HG03196 (cell line): ENCODE measurements at regions not wholly inside any gene's neighbourhood (a gene's known extent, or its start where the extent isn't known, plus 50 kb on each side); places are given as distances from the start of the nearest gene placed in this dataset.

Source experiments
- ATAC-seq: cut with Tn5 transposase; IDR thresholded peaks from one replicate; pipeline ENCODE4 v1.9.1; 2021; ENCODE audit not compliant: unreplicated experiment

DNA sequence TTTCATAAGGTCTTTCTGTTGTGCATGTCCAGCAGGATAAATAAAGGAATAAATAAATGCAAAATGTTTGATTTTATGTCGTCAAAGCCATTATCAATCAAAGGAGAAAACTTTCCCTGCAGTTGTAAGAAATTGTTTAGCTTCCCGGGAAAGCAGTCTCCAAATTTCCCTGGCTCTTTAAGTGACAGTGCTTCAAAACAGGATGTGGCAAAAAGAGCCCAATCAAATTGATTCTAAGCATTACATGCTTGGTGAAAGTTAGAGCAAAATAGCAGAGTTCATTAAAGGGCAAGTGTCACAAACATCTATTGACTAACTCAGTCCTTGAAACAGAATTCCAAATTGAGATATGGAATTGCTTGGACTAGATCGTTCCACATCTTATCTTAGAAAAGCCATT is 704.1 kb downstream of the PRELID2 start:
- no peak for ATAC-seq

- ATAC-seq, result no peak
Measured at GRCh38 chr5:145129797-145130196, 705.3 kb downstream of the PRELID2 start.

DNA sequence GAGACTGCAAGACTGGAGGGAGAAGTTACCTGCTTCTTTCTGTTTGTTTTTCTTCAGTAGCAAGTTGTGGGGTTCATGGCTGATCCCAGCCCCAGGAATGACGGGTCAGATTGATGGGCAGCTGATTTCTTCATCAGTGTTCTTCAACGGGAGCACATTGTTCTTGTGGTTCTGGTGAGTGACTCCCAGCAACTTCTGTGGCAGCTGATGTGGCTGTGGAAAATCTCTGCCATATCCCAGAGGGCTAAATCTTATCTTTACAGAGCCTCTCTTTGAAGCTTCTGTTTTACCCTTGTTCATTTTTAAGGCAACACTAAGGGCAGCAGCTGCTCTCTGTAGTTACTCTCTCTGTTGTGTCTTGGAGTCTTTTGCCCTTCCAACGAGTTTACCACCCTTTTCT is 710.3 kb downstream of the PRELID2 start:
- no peak for ATAC-seq

GRCh38 chr5:145118611-145119010 is 716.5 kb downstream of the PRELID2 start:
- ATAC-seq, result no peak

- ATAC-seq, result no peak
Measured at GRCh38 chr5:145118127-145118526, 717.0 kb downstream of the PRELID2 start.

- ATAC-seq, result no peak
Measured at GRCh38 chr5:145117285-145117684, 717.9 kb downstream of the PRELID2 start.

GRCh38 chr5:145111420-145111819 is 723.7 kb downstream of the PRELID2 start:
- no peak for ATAC-seq

- no peak for ATAC-seq
Measured at GRCh38 chr5:145110834-145111233, 724.3 kb downstream of the PRELID2 start.

- no peak for ATAC-seq
Measured at GRCh38 chr5:145110181-145110580, 725.0 kb downstream of the PRELID2 start.

DNA sequence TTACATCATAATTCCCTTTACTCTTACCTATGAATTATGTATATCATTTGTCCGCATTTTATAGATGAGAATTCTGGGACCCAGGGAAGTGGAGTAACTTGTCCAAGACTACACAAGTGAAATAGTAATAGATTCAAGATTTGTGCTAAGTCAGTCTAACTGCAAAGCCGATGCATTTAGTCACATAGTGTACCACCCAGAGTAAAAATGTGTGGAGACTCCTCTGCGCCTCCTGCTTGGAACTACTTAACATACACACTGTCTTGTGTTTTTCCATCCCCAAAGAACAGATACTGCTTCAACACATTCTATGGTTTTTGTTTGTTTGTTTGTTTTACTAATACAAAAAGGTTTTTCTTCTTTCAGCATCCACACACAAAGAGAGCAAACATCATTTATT is 729.8 kb downstream of the PRELID2 start:
- ATAC-seq, result no peak

GRCh38 chr5:145104106-145104505 is 731.0 kb downstream of the PRELID2 start:
- ATAC-seq, result no peak

DNA sequence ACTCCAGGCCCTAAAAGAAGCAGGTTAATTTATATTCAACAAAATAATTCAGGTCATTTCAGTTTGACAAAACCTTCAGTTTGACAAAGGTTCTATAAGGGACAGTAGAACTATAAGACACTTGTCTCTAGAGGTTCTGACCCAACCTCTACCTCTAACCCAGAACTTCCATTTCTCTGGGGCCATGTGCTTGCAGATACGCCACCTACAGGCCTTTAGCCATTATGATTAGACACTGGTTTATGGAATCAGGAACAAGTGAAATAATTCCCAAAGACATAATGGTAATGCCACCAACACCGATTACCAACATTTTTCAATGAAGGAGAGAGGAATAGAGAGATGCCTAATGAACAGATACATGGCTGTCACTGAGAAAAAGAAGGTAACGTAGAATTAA is 733.9 kb downstream of the PRELID2 start:
- no peak for ATAC-seq

DNA sequence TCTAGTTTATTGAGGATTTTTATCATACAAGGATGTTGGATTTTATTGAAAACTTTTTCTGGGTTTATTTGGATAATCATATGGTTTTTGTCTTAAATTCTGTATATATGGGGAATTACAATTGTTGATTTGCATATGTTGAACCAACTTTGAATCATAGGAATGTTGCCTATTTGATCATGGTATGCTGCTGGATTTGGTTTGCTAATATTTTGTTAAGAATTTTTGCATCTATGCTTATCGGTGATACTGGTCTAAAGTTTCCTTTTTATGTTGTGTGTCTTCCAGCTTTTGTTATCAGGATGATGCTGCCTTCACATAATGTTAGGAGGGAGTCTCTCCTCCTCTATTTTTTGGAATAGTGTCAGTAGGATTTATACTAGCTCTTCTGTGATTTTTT is 745.0 kb downstream of the PRELID2 start:
- no peak for ATAC-seq

GRCh38 chr5:145084834-145085233 is 750.3 kb downstream of the PRELID2 start:
- ATAC-seq, result no peak

GRCh38 chr5:145077028-145077427 is 758.1 kb downstream of the PRELID2 start:
- ATAC-seq, result no peak

- ATAC-seq, result no peak
Measured at GRCh38 chr5:145076040-145076439, 759.1 kb downstream of the PRELID2 start.

DNA sequence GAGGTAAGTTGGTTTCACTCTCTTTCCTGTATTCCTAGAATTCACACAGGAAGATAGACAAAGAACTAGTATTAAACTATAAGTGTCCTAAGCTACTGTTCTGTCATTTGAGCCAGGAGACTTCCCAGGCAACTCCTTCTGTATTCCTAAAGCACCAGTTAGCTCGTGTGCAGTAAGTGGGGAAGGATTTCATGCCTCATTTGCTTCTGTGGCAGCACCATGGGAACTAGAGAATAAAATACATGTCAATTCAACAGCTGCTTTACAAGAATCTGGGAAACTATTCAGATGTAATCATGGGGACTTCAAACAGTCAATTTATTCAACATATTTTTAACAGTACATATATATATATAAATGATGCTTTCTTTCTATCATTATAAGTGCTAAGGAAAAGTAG is 762.3 kb downstream of the PRELID2 start:
- no peak for ATAC-seq

- ATAC-seq, result no peak
Measured at GRCh38 chr5:145068721-145069120, 766.4 kb downstream of the PRELID2 start.

DNA sequence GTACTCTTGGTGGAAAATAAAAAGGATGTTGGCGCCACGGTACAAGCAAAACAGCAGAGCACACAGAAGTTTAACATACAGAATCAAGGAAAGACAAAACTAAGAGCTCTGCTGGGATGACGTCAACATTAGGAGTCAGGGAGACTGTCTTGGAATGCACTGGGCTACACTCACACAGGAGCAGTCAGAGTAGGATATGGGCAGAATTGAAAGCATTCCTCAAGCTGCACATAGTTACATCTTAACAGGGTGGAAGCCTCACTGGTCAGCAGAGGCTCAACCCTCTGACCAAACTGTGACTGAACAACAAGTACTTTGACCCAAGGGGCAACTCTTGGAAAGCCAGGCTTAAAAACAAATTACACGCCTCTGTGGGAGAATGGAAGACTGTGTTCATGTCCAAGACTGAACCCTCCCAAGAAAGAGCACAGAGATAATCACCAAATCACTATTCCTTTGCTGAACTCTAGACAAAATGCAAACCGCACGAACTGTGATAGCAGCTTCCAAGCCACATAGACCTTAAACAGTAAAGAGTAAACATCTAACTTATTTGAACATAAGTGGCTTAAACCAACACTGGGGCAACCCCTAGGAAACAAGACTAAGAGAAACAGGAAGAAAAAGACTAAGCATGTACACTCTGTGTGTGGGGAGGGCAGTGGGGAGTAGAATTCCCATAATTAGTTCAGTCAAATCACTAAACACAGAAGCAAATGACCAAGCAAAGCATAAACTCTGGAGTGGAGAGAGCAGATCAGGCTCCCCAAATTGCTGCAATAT is 772.7 kb downstream of the PRELID2 start:
- ATAC-seq, result no peak

GRCh38 chr5:145056800-145057199 is 778.3 kb downstream of the PRELID2 start:
- peak; percentile 100 for ATAC-seq

GRCh38 chr5:145050181-145050580 is 785.0 kb downstream of the PRELID2 start:
- no peak for ATAC-seq

GRCh38 chr5:145044970-145045369 is 790.2 kb downstream of the PRELID2 start:
- ATAC-seq, result no peak

- ATAC-seq, result no peak
Measured at GRCh38 chr5:145028626-145029025, 806.5 kb downstream of the PRELID2 start.
